Lower lobe of right lung (tissue), 2 donors: ENCODE measurements at regions not wholly inside any gene's neighbourhood (a gene's known extent, or its start where the extent isn't known, plus 50 kb on each side); places are given as distances from the start of the nearest gene placed in this dataset.
"Not testable (repeated sequence)": the region's sequence is repeated elsewhere in the genome, so short reads cannot be mapped to it uniquely, and the experiment has no call there.

Experiments
- ATAC-seq, 2 donors: fragments of 200-7000 bp; cut with Tn5 transposase; one replicate each; pipeline ENCODE4 v1.9.1; 2020 to 2022; ENCODE audit warnings: mild to moderate bottlenecking in 2 of 2, moderate library complexity in 2 of 2
- DNase-seq: peaks from one replicate; pipeline ENCODE4 v3.0.0-alpha.2; 2020
- H3K27ac ChIP-seq: fragments of 200-600 bp; one replicate; pipeline ENCODE4 v1.8.0; 2022
- H3K27me3 ChIP-seq: fragments of 200-600 bp; one replicate; pipeline ENCODE4 v1.8.0; 2022; ENCODE audit warnings: low read depth
- H3K36me3 ChIP-seq: fragments of 200-600 bp; one replicate; pipeline ENCODE4 v1.8.0; 2022; ENCODE audit warnings: mild to moderate bottlenecking
- H3K4me1 ChIP-seq: fragments of 200-600 bp; one replicate; pipeline ENCODE4 v1.8.0; 2022
- H3K4me3 ChIP-seq: fragments of 200-600 bp; one replicate; pipeline ENCODE4 v1.8.0; 2022; ENCODE audit warnings: mild to moderate bottlenecking
- H3K9me3 ChIP-seq: fragments of 200-600 bp; one replicate; pipeline ENCODE4 v1.8.0; 2022
- intact Hi-C: fragments of 100-400 bp; cut with DNase I; formaldehyde crosslinking; loops from one replicate; pipeline ENCODE4 v1.11.0; 2022
- TF ChIP-seq, protein P1 (sequence below): fragments of 200-600 bp; IDR thresholded peaks from one replicate; pipeline ENCODE4 v1.8.0; 2022; ENCODE audit warnings: antibody characterized with exemption, mild to moderate bottlenecking
- donor health status: DM: no; HTN: yes; CAD: no; lungs with severe emphysema.

DNA sequence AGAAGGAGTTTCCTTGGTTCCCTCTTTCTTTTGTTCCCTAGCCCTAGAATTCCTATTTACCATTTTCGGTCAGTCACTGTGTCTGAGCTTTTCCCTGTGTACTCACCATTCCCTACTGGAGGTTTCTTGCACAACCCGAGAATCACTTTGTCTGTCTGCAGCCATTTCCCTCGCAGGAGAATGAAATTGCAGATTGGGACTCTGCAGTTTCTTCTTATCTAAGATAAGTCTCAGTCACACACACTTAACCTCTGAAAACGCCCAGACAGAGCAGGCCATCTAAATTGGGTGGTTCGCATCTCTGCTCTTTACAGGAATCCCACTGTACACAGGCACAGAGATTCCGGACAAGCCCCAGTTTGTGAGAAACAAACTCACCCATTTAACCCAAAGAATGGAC is 58.6 kb upstream of the CNTNAP2 start:
- DNase-seq (no peak), ATAC-seq (no peak)
- intact Hi-C loops, result no loop called here
- Histone ChIP-seq H3K27ac (no peak overlapping the region), H3K4me3 (no peak overlapping the region), H3K4me1 (no peaks in the 10 kb centered on the region), H3K27me3 (no peaks in the 10 kb centered on the region), H3K36me3 (no peaks in the 10 kb centered on the region), H3K9me3 (no peaks in the 10 kb centered on the region)
- TF ChIP-seq, protein P1, sequence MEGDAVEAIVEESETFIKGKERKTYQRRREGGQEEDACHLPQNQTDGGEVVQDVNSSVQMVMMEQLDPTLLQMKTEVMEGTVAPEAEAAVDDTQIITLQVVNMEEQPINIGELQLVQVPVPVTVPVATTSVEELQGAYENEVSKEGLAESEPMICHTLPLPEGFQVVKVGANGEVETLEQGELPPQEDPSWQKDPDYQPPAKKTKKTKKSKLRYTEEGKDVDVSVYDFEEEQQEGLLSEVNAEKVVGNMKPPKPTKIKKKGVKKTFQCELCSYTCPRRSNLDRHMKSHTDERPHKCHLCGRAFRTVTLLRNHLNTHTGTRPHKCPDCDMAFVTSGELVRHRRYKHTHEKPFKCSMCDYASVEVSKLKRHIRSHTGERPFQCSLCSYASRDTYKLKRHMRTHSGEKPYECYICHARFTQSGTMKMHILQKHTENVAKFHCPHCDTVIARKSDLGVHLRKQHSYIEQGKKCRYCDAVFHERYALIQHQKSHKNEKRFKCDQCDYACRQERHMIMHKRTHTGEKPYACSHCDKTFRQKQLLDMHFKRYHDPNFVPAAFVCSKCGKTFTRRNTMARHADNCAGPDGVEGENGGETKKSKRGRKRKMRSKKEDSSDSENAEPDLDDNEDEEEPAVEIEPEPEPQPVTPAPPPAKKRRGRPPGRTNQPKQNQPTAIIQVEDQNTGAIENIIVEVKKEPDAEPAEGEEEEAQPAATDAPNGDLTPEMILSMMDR, result no peak

GRCh38 chr7:146054909-146055308 is 61.7 kb upstream of the CNTNAP2 start:
- Histone ChIP-seq H3K27ac (no peak overlapping the region), H3K4me3 (no peak overlapping the region), H3K4me1 (no peaks in the 10 kb centered on the region), H3K36me3 (no peaks in the 10 kb centered on the region), H3K9me3 (no peaks in the 10 kb centered on the region), H3K27me3 (no peaks in the 10 kb centered on the region)
- intact Hi-C loops, result no loop called here
- ATAC-seq, result no peak
- no peak for DNase-seq
- TF ChIP-seq, protein P1, result no peak

- intact Hi-C loops, result no loop called here
- DNase-seq (no peak), ATAC-seq (no peak)
- no peaks in the 10 kb centered on the region for H3K36me3 ChIP-seq
- H3K27me3 ChIP-seq, result no peaks in the 10 kb centered on the region
- no peaks in the 10 kb centered on the region for H3K9me3 ChIP-seq
- H3K27ac ChIP-seq, result no peak overlapping the region
- no peaks in the 10 kb centered on the region for H3K4me1 ChIP-seq
- no peak overlapping the region for H3K4me3 ChIP-seq
- TF ChIP-seq, protein P1, result no peak
Observed at GRCh38 chr7:146053492-146053891, 63.1 kb upstream of the CNTNAP2 start.

DNA sequence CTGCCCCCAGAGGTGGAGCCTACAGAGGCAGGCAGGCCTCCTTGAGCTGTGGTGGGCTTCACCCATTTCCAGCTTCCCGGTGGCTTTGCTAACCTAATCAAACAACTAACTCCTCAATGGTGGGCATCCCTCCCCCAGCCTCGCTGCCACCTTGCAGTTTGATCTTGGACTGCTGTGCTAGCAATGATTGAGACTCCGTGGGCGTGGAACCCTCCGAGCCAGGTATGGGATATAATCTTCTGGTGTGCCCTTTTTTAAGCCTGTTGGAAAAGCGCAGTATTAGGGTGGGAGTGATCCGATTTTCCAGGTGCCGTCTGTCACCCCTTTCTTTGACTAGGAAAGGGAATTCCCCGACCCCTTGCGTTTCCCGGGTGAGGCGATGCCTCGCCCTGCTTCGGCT is 73.3 kb upstream of the CNTNAP2 start:
- ATAC-seq, H3K4me1 ChIP-seq, H3K27ac ChIP-seq, H3K4me3 ChIP-seq, H3K27me3 ChIP-seq, H3K9me3 ChIP-seq, DNase-seq, H3K36me3 ChIP-seq, intact Hi-C loops: not testable (repeated sequence)

DNA sequence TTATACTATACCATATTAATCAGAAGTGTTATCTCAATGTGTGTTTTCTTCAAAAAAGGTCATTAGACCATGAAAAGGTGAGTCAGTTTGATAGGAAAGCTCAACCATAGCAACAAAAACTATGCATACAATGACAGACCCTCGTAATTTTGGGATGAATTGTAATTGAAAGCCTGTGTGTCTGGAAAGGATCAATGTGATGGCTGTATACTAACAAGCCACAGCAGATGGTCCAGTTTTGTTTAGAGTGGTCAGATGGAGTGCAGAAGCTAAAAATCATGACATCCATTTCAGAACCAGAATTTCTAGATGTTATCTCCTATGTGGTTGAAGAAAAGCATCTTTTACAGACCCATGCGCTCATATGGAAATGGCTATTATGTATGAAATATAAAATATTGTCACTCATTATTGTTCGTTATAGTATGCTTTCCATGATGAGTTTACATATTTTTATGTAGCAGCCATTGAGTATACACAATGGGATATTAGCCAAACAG is 88.3 kb upstream of the CNTNAP2 start:
- H3K4me3 ChIP-seq, result no peak overlapping the region
- DNase-seq (no peak), ATAC-seq (no peak)
- TF ChIP-seq, protein P1, result no peak
- H3K4me1 ChIP-seq, result no peaks in the 10 kb centered on the region
- no peaks in the 10 kb centered on the region for H3K27me3 ChIP-seq
- H3K36me3 ChIP-seq, result no peaks in the 10 kb centered on the region
- H3K27ac ChIP-seq, result no peak overlapping the region
- intact Hi-C loops, result no loop called here
- peaks cover 4% of the 10 kb centered on the region for H3K9me3 ChIP-seq

DNA sequence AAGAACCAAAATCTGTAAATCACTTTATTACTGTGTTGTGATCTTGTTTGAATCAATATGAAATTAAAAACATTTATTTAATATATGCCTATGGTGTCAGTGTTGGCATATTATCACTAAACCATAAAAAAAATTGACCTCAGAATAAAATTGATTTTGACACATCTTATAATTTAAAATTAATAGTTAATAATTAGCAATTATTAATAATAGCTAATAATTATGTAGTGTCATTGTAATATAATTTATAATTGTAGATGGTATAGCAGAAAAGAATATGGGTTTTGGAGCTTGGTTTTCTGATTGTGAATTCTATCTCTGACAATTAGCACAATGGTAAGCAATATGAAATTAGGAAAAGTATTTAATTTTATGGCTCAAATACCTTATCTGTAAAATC is 89.4 kb upstream of the CNTNAP2 start:
- TF ChIP-seq, protein P1, result no peak
- H3K27ac ChIP-seq, result no peak overlapping the region
- no peaks in the 10 kb centered on the region for H3K4me1 ChIP-seq
- no peak overlapping the region for H3K4me3 ChIP-seq
- DNase-seq (no peak), ATAC-seq (no peak)
- no peaks in the 10 kb centered on the region for H3K27me3 ChIP-seq
- H3K9me3 ChIP-seq, result peaks cover 2% of the 10 kb centered on the region
- intact Hi-C loops, result no loop called here
- no peaks in the 10 kb centered on the region for H3K36me3 ChIP-seq
